Keratinocyte (primary cell): ENCODE measurements at regions not wholly inside any gene's neighbourhood (a gene's known extent, or its start where the extent isn't known, plus 50 kb on each side); places are given as distances from the start of the nearest gene placed in this dataset.

Source experiments
- DNase-seq: peaks from one replicate; pipeline ENCODE4 v3.0.0-alpha.2; 2011; ENCODE audit warnings: low read depth, missing footprints, low spot score
- FAIRE-seq: peaks from 2 replicates; lab custom pipeline; 2011; peaks lifted over from hg19 to GRCh38; lab: Jason Lieb, UNC
- H2AFZ ChIP-seq: 2 replicates; pipeline ENCODE4 v1.6.0; 2012; ENCODE audit warnings: low read length, control low read depth, inconsistent platforms; ENCODE audit not compliant: control insufficient read depth
- H3K27ac ChIP-seq: 2 replicates; pipeline ENCODE4 v1.5.1; 2011; ENCODE audit warnings: low read length; ENCODE audit not compliant: control insufficient read depth, insufficient read depth
- H3K27me3 ChIP-seq: 3 replicates; pipeline ENCODE4 v1.6.0; 2011; ENCODE audit warnings: low read length; ENCODE audit not compliant: control insufficient read depth, insufficient read depth; ENCODE audit errors: extremely low read depth
- H3K36me3 ChIP-seq, 2 experiments: 2 replicates in 1 of 2; 3 replicates in 1 of 2; pipeline ENCODE4 v1.5.1; 2011; ENCODE audit warnings: low read length in 2 of 2, mild to moderate bottlenecking in 1 of 2; ENCODE audit not compliant: control insufficient read depth in 2 of 2, insufficient read depth in 2 of 2; ENCODE audit errors: extremely low read depth in 1 of 2
- H3K4me1 ChIP-seq: 3 replicates; pipeline ENCODE4 v1.5.1; 2011; ENCODE audit warnings: low read length; ENCODE audit not compliant: control insufficient read depth, insufficient read depth; ENCODE audit errors: extremely low read depth
- H3K4me2 ChIP-seq: 3 replicates; pipeline ENCODE4 v1.6.0; 2011; ENCODE audit warnings: low read depth, low read length; ENCODE audit not compliant: control insufficient read depth, insufficient read depth; ENCODE audit errors: extremely low read depth
- H3K4me3 ChIP-seq, 3 experiments: fragments of 200-600 bp in 1 of 3; sonication (generic) in 1 of 3; 2 replicates in 2 of 3; 3 replicates in 1 of 3; pipeline ENCODE4 v1.5.1; 2011 to 2016; ENCODE audit warnings: low read length in 3 of 3, mild to moderate bottlenecking in 3 of 3, control low read depth in 2 of 3, inconsistent platforms in 1 of 3, low read depth in 1 of 3, mixed read lengths in 1 of 3, mixed run types in 1 of 3, moderate library complexity in 1 of 3; ENCODE audit not compliant: control insufficient read depth in 2 of 3, insufficient read depth in 2 of 3; ENCODE audit errors: extremely low read depth in 1 of 3
- H3K79me2 ChIP-seq: 2 replicates; pipeline ENCODE4 v1.6.0; 2012; ENCODE audit warnings: low read length; ENCODE audit not compliant: control insufficient read depth, insufficient read depth
- H3K9ac ChIP-seq: 3 replicates; pipeline ENCODE4 v1.6.0; 2011; ENCODE audit warnings: low read length; ENCODE audit not compliant: control insufficient read depth, insufficient read depth; ENCODE audit errors: extremely low read depth
- H3K9me1 ChIP-seq: 3 replicates; pipeline ENCODE4 v1.6.0; 2011; ENCODE audit warnings: low read length; ENCODE audit not compliant: control insufficient read depth, insufficient read depth; ENCODE audit errors: extremely low read depth
- H3K9me3 ChIP-seq: 2 replicates; pipeline ENCODE4 v1.5.1; 2012; ENCODE audit warnings: low read depth, low read length; ENCODE audit not compliant: control insufficient read depth
- H4K20me1 ChIP-seq: 3 replicates; pipeline ENCODE4 v1.6.0; 2011; ENCODE audit warnings: low read length; ENCODE audit not compliant: control insufficient read depth, insufficient read depth; ENCODE audit errors: extremely low read depth
- EZH2 ChIP-seq: IDR thresholded peaks from one replicate; pipeline ENCODE4 v1.6.1; 2012; ENCODE audit warnings: inconsistent platforms, mild to moderate bottlenecking, low read length, moderate library complexity
- dilution Hi-C: fragments of 300-500 bp; cut with MboI; formaldehyde crosslinking; loops from one replicate; pipeline ENCODE4 v1.7.0; 2020; ENCODE audit warnings: low sequenced_read_pairs; ENCODE audit not compliant: extremely low pct_ligation_motif_present
- TF ChIP-seq, protein P1 (sequence below), 3 experiments: IDR thresholded peaks in 1 of 3; conservative IDR thresholded peaks in 1 of 3; optimal IDR thresholded peaks in 1 of 3; 2 replicates in 2 of 3; 3 replicates in 1 of 3; pipeline versions ENCODE3 to v1.5.1; 2011; ENCODE audit warnings: low read length in 3 of 3, mild to moderate bottlenecking in 3 of 3, moderate library complexity in 2 of 3, control low read depth in 1 of 3, inconsistent platforms in 1 of 3; ENCODE audit not compliant: insufficient read depth in 2 of 3; ENCODE audit errors: extremely low read depth in 1 of 3

DNA sequence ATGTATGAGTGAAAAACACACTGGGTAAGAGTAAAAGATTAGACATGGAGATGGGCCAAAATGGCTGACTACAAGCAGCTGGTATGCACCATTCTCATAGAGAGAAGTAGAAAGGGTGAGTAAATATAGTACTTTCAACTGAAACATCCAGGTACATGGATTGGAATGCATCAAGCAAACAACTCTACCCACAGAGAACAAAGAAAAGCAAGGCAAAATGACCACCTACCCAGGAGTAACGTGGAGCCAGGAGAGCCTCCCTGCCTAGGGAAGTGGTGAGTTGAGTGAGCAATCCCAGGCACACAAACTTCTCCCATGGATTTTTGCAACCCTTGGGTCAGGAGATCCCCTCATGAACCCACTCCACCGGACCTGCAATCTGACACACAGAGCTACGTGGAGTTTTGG lies 212.8 kb downstream of the PTN start:
- no peaks in the 10 kb centered on the region for H4K20me1 ChIP-seq
- no peak overlapping the region for H3K27ac ChIP-seq
- no peaks in the 10 kb centered on the region for H3K79me2 ChIP-seq
- H3K9ac ChIP-seq: no peak overlapping the region
- FAIRE-seq (no peak), DNase-seq (no peak)
- dilution Hi-C loops: no loop called here
- H3K9me1 ChIP-seq: no peaks in the 10 kb centered on the region
- no peak overlapping the region for H3K4me2 ChIP-seq
- TF ChIP-seq, protein P1, sequence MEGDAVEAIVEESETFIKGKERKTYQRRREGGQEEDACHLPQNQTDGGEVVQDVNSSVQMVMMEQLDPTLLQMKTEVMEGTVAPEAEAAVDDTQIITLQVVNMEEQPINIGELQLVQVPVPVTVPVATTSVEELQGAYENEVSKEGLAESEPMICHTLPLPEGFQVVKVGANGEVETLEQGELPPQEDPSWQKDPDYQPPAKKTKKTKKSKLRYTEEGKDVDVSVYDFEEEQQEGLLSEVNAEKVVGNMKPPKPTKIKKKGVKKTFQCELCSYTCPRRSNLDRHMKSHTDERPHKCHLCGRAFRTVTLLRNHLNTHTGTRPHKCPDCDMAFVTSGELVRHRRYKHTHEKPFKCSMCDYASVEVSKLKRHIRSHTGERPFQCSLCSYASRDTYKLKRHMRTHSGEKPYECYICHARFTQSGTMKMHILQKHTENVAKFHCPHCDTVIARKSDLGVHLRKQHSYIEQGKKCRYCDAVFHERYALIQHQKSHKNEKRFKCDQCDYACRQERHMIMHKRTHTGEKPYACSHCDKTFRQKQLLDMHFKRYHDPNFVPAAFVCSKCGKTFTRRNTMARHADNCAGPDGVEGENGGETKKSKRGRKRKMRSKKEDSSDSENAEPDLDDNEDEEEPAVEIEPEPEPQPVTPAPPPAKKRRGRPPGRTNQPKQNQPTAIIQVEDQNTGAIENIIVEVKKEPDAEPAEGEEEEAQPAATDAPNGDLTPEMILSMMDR (optimal IDR thresholded peaks at IDR 0.05 in 1 of 3, IDR thresholded peaks at IDR 0.05 in 1 of 3, conservative IDR thresholded peaks at IDR 0.05 in 1 of 3; ENCODE audit: extremely low read depth in 1 of 3, insufficient read depth in 2 of 3, low read length in 3 of 3): no peak
- no peak for TF ChIP-seq EZH2
- no peak overlapping the region for H3K4me3 ChIP-seq
- H2AFZ ChIP-seq: no peak overlapping the region
- peaks cover 2% of the 10 kb centered on the region for H3K9me3 ChIP-seq
- H3K27me3 ChIP-seq: no peaks in the 10 kb centered on the region
- no peaks in the 10 kb centered on the region for H3K4me1 ChIP-seq
- H3K36me3 ChIP-seq: no peaks in the 10 kb centered on the region

DNA sequence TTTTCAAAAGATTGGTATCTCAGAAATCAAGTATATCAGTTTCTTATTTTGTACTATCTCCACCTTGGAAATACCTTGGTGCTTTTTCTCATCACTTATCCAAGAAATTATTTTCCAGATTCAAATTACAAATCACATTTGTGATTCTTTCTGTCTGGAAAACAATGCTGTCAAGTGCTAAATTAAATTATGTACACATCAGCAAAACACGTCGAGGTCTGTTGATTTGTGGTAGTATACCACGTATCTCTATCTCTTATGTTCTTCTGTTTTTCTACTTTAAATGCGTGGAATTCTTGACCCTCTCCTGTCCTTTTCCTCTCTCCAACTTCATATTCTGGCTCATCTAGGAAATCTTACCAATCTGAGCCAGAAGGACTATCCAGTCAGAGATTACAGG lies 214.5 kb downstream of the PTN start:
- no peaks in the 10 kb centered on the region for H3K79me2 ChIP-seq
- DNase-seq (no peak), FAIRE-seq (no peak)
- no peak overlapping the region for H3K4me3 ChIP-seq
- no peaks in the 10 kb centered on the region for H3K9me1 ChIP-seq
- no peaks in the 10 kb centered on the region for H3K36me3 ChIP-seq
- H4K20me1 ChIP-seq: no peaks in the 10 kb centered on the region
- H3K9me3 ChIP-seq: peaks cover 2% of the 10 kb centered on the region
- no peak overlapping the region for H3K27ac ChIP-seq
- dilution Hi-C loops: no loop called here
- no peaks in the 10 kb centered on the region for H3K4me1 ChIP-seq
- no peak overlapping the region for H3K4me2 ChIP-seq
- no peak overlapping the region for H2AFZ ChIP-seq
- H3K9ac ChIP-seq: no peak overlapping the region
- no peaks in the 10 kb centered on the region for H3K27me3 ChIP-seq
- TF ChIP-seq EZH2: no peak
- TF ChIP-seq, protein P1 (optimal IDR thresholded peaks at IDR 0.05 in 1 of 3, IDR thresholded peaks at IDR 0.05 in 1 of 3, conservative IDR thresholded peaks at IDR 0.05 in 1 of 3; ENCODE audit: extremely low read depth in 1 of 3, insufficient read depth in 2 of 3, low read length in 3 of 3): no peak
